ENCODE measurements at regions not wholly inside any gene's neighbourhood (a gene's known extent, or its start where the extent isn't known, plus 50 kb on each side); places are given as distances from the start of the nearest gene placed in this dataset.
"Not testable (repeated sequence)": the region's sequence is repeated elsewhere in the genome, so short reads cannot be mapped to it uniquely, and the experiment has no call there.

DNA sequence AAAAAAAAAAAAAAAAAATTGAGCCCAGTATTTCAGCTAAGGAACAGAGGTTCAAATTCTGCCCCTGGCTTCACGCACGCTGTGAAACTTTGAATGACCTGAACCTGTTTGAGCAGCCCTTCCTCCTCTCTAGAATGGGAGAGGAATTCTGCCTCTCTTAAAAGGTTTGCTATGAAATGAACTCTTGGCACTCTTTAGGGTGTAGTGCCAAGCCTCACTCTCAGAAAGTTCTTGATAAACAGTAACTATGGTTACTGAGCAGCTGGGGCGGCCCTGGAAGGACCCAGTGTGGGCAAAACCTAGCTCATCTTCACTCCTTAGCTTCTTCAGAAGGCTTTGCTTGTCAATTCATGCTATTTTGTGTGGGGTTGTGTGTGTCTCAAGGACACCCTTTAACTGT lies 73.7 kb downstream of the GEMIN8 start:
- TF ChIP-seq, protein P1, sequence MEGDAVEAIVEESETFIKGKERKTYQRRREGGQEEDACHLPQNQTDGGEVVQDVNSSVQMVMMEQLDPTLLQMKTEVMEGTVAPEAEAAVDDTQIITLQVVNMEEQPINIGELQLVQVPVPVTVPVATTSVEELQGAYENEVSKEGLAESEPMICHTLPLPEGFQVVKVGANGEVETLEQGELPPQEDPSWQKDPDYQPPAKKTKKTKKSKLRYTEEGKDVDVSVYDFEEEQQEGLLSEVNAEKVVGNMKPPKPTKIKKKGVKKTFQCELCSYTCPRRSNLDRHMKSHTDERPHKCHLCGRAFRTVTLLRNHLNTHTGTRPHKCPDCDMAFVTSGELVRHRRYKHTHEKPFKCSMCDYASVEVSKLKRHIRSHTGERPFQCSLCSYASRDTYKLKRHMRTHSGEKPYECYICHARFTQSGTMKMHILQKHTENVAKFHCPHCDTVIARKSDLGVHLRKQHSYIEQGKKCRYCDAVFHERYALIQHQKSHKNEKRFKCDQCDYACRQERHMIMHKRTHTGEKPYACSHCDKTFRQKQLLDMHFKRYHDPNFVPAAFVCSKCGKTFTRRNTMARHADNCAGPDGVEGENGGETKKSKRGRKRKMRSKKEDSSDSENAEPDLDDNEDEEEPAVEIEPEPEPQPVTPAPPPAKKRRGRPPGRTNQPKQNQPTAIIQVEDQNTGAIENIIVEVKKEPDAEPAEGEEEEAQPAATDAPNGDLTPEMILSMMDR (IDR thresholded peaks at IDR 0.05), result no peak
- H3K27ac ChIP-seq, result no peak overlapping the region
- no peak overlapping the region for H3K4me3 ChIP-seq
- DNase-seq (ENCODE audit: low spot score), result no peak

DNA sequence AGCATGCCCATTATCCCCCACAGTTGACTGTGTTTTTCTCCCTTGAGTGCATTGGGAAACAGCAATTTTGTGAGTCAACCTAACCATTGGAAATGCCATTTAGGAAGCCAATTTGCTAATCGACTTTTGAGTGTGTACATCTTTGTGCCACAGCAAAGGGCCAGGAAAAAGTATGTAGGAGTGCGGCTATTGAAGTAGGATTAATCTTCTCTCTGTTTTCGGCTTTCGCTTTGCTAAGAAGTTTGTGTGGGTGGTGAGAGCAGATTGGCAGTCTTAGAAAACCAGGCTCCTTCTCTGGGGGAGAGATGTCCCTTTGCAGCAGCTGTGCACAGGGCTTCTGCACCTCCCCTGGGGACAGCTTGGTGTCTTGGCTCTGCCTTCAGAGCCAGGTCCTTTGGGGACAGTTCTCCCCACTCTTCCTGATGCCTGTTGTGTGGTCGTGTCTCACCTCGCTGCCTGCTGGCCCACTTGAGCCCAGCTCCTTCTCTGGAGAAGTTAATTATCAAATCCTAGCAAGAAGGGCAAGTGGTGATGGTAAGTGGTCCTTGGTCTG lies 74.5 kb downstream of the GEMIN8 start:
- TF ChIP-seq, protein P1 (IDR thresholded peaks at IDR 0.05), result no peak
- Histone ChIP-seq H3K27ac (no peak overlapping the region), H3K4me3 (no peak overlapping the region)
- no peak for DNase-seq (ENCODE audit: low spot score)

DNA sequence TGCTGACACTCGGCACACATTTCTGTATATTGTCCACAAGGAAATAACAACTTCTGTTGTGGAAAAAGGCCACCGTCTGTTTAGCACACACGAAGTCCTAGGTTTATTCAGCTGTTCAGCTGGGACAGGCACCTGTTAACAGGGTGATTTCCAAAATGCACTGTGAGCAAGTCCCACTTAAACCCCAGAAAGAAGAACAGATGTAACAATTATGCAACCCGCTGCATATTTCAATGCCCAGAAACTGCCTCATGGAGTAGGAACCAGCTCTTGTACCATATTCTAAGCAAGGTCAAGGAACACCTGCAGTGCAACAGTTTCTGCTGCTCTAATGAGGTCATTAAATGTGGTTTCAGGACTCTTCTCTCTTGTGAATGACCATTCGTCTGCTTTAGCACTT lies 77.1 kb downstream of the GEMIN8 start:
- H3K27ac ChIP-seq, result no peak overlapping the region
- H3K4me3 ChIP-seq, result no peak overlapping the region
- DNase-seq (ENCODE audit: low spot score), result no peak
- TF ChIP-seq, protein P1 (IDR thresholded peaks at IDR 0.05), result no peak

DNA sequence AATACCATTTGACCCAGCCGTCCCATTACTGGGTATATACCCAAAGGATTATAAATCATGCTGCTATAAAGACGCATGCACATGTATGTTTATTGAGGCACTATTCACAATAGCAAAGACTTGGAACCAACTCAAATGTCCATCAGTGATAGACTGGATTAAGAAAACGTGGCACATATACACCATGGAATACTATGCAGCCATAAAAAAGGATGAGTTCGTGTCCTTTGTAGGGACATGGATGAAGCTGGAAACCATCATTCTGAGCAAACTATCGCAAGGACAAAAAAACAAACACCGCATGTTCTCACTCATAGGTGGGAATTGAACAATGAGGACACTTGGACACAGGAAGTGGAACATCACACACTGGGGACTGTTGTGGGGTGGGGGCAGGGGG lies 83.5 kb downstream of the GEMIN8 start:
- not testable (repeated sequence) for H3K27ac ChIP-seq; H3K4me3 ChIP-seq; DNase-seq (ENCODE audit: low spot score)

DNA sequence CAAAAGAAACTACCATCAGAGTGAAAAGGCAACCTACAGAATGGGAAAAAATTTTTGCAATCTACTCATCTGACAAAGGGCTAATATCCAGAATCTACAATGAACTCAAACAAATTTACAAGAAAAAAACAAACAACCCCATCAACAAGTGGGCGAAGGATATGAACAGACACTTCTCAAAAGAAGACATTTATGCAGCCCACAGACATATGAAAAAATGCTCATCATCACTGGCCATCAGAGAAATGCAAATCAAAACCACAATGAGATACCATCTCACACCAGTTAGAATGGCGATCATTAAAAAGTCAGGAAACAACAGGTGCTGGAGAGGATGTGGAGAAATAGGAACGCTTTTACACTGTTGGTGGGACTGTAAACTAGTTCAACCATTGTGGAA lies 83.9 kb downstream of the GEMIN8 start:
- DNase-seq (ENCODE audit: low spot score); H3K4me3 ChIP-seq; H3K27ac ChIP-seq: not testable (repeated sequence)

DNA sequence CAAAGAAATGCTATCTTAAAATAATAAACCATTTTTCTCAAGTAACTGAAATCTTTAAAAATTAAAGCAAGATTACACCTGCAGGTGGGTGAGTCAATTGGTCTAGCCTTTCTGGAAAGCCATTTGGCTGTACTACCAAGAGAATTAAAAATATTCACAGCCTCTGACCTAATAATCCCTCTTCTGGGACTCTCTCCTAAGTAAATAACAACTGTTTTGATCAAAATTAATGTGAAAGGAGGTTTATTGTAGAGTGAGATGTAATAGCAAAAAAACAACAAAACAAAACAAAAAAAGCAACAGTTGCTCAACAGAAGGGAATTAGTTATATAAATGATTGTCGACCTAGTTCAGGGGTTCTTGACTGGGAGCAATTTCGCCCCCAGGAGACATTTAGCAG lies 89.0 kb downstream of the GEMIN8 start:
- Histone ChIP-seq H3K4me3 (no peak overlapping the region), H3K27ac (no peak overlapping the region)
- TF ChIP-seq, protein P1 (IDR thresholded peaks at IDR 0.05), result no peak
- DNase-seq (ENCODE audit: low spot score), result no peak

DNA sequence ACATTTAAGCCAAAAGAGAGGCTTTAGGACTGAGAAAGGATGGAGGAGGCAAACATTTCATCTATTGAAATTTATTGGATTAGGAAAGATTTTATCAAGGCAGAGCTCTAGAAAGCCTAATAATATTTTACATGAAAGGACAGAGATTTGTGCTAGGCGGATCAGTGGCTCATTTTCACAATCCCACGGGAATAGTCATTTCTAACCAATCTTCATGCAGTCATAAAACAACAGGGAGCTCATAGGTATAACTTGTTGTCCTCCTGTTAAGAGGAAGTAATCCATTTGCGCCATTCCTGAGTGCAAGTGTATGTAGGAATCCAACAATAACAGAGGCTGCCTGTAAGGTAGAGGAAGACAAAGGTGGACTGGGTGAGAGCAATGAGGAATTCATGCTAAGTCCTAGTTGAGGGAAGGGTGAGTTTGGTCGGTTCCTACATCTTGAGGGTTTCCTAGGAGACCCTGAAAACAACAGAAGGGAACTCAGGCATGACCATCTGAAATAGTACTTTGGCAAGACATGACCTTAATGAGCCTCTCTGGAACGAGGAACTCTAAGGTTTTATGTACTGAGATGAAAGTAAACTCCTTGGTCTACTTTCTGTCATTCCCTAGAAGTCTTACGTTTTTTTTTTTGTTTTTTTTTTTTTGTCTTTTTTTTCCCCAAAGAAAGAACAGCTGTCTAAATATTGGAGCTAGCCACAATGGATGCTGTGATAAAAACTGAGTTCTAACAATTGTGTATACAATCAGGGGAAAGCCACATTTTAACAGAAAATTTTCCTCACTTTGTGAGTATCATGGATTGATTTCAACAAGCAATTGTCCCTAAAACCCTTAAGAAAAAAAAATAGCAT lies 89.7 kb downstream of the GEMIN8 start:
- DNase-seq (ENCODE audit: low spot score), result no peak
- Histone ChIP-seq H3K4me3 (no peak overlapping the region), H3K27ac (no peak overlapping the region)
- TF ChIP-seq, protein P1 (IDR thresholded peaks at IDR 0.05), result no peak

DNA sequence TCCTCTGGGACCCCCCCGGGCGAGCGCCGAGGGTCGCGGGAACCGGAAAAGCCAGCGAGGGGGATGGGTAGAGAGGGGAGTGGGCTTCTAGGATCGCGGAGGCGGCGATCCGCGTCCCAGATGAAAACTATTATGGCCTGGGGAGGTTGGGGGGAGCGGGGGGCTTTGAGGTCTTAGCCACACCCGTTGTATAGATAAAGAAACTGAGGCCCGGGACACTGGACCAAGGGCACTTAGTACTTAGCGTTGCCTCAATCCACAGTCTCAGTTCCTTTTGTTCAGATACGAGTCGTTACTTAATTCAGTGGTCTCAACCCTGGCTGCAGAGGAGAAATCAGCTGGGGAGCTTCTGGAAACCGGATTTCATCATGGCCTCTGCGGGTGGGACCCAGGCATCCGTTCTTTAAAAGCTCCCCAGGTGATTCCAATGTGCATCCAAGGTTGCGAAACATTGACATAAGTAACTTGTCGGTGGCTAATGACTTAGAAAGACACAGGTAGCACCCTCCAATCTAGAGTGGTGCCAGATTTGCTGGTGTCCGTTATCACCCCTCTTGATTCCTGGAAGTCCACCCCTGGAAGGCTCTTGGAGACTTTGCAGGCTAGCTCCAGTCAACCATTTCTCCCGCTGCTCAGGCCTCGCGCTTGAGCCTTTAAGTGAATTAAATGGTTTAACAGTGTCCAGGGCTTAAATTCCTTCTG lies 90.7 kb downstream of the GEMIN8 start:
- TF ChIP-seq, protein P1 (IDR thresholded peaks at IDR 0.05), result no peak
- H3K4me3 ChIP-seq, result peak overlapping the region; percentile 80
- peak overlapping the region in 1 of 2 donors; percentile 9 for H3K27ac ChIP-seq
- no peak for DNase-seq (ENCODE audit: low spot score)

Data from coronary artery (tissue), 2 donors.